ENCODE measurements at regions not wholly inside any gene's neighbourhood (a gene's known extent, or its start where the extent isn't known, plus 50 kb on each side); places are given as distances from the start of the nearest gene placed in this dataset.
A peak's percentile ranks its signal among the peaks of the same experiment; 100 is the strongest.

- no peak for DNase-seq (ENCODE audit: low read depth)
Measured at GRCh38 chr4:31059753-31060522, 339.8 kb downstream of the PCDH7 start.

- no peak for DNase-seq (ENCODE audit: low read depth)
Measured at GRCh38 chr4:31065086-31065485, 344.9 kb downstream of the PCDH7 start.

GRCh38 chr4:31068257-31069075 is 348.3 kb downstream of the PCDH7 start:
- peak; percentile 4 for DNase-seq (ENCODE audit: low read depth)

- no peak for DNase-seq (ENCODE audit: low read depth)
Measured at GRCh38 chr4:31069151-31069550, 349.0 kb downstream of the PCDH7 start.

- no peak for DNase-seq (ENCODE audit: low read depth)
Measured at GRCh38 chr4:31071508-31072486, 351.6 kb downstream of the PCDH7 start.

GRCh38 chr4:31075969-31076368 is 355.8 kb downstream of the PCDH7 start:
- no peak for DNase-seq (ENCODE audit: low read depth)

GRCh38 chr4:31078661-31079060 is 358.5 kb downstream of the PCDH7 start:
- no peak for DNase-seq (ENCODE audit: low read depth)

- DNase-seq (ENCODE audit: low read depth): no peak
Measured at GRCh38 chr4:31080887-31081286, 360.7 kb downstream of the PCDH7 start.

- peak; percentile 37 for DNase-seq (ENCODE audit: low read depth)
Measured at GRCh38 chr4:31081366-31081765, 361.2 kb downstream of the PCDH7 start.

GRCh38 chr4:31083456-31083855 is 363.3 kb downstream of the PCDH7 start:
- no peak for DNase-seq (ENCODE audit: low read depth)

- DNase-seq (ENCODE audit: low read depth): no peak
Measured at GRCh38 chr4:31084806-31085416, 364.7 kb downstream of the PCDH7 start.

- DNase-seq (ENCODE audit: low read depth): no peak
Measured at GRCh38 chr4:31085689-31086088, 365.5 kb downstream of the PCDH7 start.

- no peak for DNase-seq (ENCODE audit: low read depth)
Measured at GRCh38 chr4:31086756-31087330, 366.7 kb downstream of the PCDH7 start.

- no peak for DNase-seq (ENCODE audit: low read depth)
Measured at GRCh38 chr4:31088600-31089230, 368.5 kb downstream of the PCDH7 start.

GRCh38 chr4:31089815-31090214 is 369.6 kb downstream of the PCDH7 start:
- DNase-seq (ENCODE audit: low read depth): no peak

GRCh38 chr4:31094474-31094873 is 374.3 kb downstream of the PCDH7 start:
- no peak for DNase-seq (ENCODE audit: low read depth)

- DNase-seq (ENCODE audit: low read depth): no peak
Measured at GRCh38 chr4:31097999-31098398, 377.8 kb downstream of the PCDH7 start.

- DNase-seq (ENCODE audit: low read depth): peak; percentile 9
Measured at GRCh38 chr4:31100536-31100935, 380.4 kb downstream of the PCDH7 start.

- no peak for DNase-seq (ENCODE audit: low read depth)
Measured at GRCh38 chr4:31104043-31104442, 383.9 kb downstream of the PCDH7 start.

GRCh38 chr4:31104577-31104976 is 384.4 kb downstream of the PCDH7 start:
- no peak for DNase-seq (ENCODE audit: low read depth)

- DNase-seq (ENCODE audit: low read depth): no peak
Measured at GRCh38 chr4:31106419-31106818, 386.2 kb downstream of the PCDH7 start.

All from stromal cell of bone marrow (primary cell).